A549 (cell line): ENCODE measurements at regions not wholly inside any gene's neighbourhood (a gene's known extent, or its start where the extent isn't known, plus 50 kb on each side); places are given as distances from the start of the nearest gene placed in this dataset.
"Not testable (repeated sequence)": the region's sequence is repeated elsewhere in the genome, so short reads cannot be mapped to it uniquely, and the experiment has no call there.

Experiments
- ATAC-seq, 2 experiments: fragments of 200-7000 bp in 1 of 2; fragments of >200 bp in 1 of 2; cut with Nextera tagmentation in 1 of 2; cut with Tn5 transposase in 1 of 2; 3 replicates each; pipeline versions ENCODE4 v1.8.0 to v1.9.1; 2018 to 2020; ENCODE audit warnings: mild to moderate bottlenecking in 1 of 2, moderate library complexity in 1 of 2
- CTCF ChIA-PET: fragments of 300-600 bp; sonication (Branson Sonifier 250); formaldehyde crosslinking; extraction: SDS; loops from one replicate; lab custom pipeline; 2021; ENCODE audit warnings: antibody characterized with exemption, inconsistent platforms; lab: Yijun Ruan, JAX
- POLR2A ChIA-PET: fragments of 350-600 bp; formaldehyde crosslinking; extraction: SDS; loops from one replicate; lab custom pipeline; 2021; ENCODE audit warnings: antibody characterized with exemption, inconsistent platforms; lab: Yijun Ruan, JAX
- DNase-seq, 2 experiments: peaks; one replicate each; pipeline versions ENCODE4 v3.0.0 to v3.0.0-alpha.2; 2011 to 2016; ENCODE audit warnings: low read depth in 1 of 2, low spot score in 1 of 2
- FAIRE-seq: peaks from 2 replicates; lab custom pipeline; 2011; peaks lifted over from hg19 to GRCh38; lab: Jason Lieb, UNC
- H3K27ac ChIP-seq, 2 experiments: fragments of >200 bp; sonication (Bioruptor Twin); formaldehyde crosslinking; 3 replicates each; pipeline ENCODE4 v1.5.1; 2016 to 2017
- H3K4me1 ChIP-seq: fragments of >200 bp; sonication (Bioruptor Twin); formaldehyde crosslinking; 3 replicates; pipeline ENCODE4 v1.6.1; 2016
- H3K4me2 ChIP-seq: fragments of >200 bp; sonication (Bioruptor Twin); formaldehyde crosslinking; 3 replicates; pipeline ENCODE4 v1.6.1; 2016
- H3K4me3 ChIP-seq: fragments of >200 bp; sonication (Bioruptor Twin); formaldehyde crosslinking; 3 replicates; pipeline ENCODE4 v1.5.1; 2016
- H3K9me3 ChIP-seq: fragments of >200 bp; sonication (Bioruptor Twin); formaldehyde crosslinking; 3 replicates; pipeline ENCODE4 v1.6.1; 2016
- BHLHE40 ChIP-seq: IDR thresholded peaks from 2 replicates; pipeline ENCODE4 v1.6.1; 2012; ENCODE audit warnings: low read depth, low read length, inconsistent platforms
- CBX2 ChIP-seq: fragments of 200-600 bp; sonication (generic); IDR thresholded peaks from 2 replicates; pipeline ENCODE4 v1.6.1; 2016; ENCODE audit warnings: low read depth, mild to moderate bottlenecking, borderline replicate concordance
- CBX8 ChIP-seq: fragments of 200-600 bp; sonication (generic); IDR thresholded peaks from 2 replicates; pipeline ENCODE4 v1.6.1; 2016
- CHD2 ChIP-seq: fragments of 150-350 bp; IDR thresholded peaks from 2 replicates; pipeline ENCODE4 v1.6.1; 2014; ENCODE audit warnings: low read length; ENCODE audit not compliant: partially characterized antibody
- EHF ChIP-seq: fragments of 250-450 bp; sonication (Bioruptor Pico); IDR thresholded peaks from 2 replicates; pipeline ENCODE4 v1.5.0; 2020; ENCODE audit warnings: mild to moderate bottlenecking
- EHMT2 ChIP-seq: fragments of 200-600 bp; sonication (generic); IDR thresholded peaks from 2 replicates; pipeline ENCODE4 v1.6.1; 2016; ENCODE audit warnings: antibody characterized with exemption, low read depth, mild to moderate bottlenecking, moderate library complexity
- FOSB ChIP-seq: fragments of 250-450 bp; sonication (Bioruptor Pico); IDR thresholded peaks from 2 replicates; pipeline ENCODE4 v1.5.0; 2020; ENCODE audit warnings: mild to moderate bottlenecking, moderate library complexity
- FOXS1 ChIP-seq: fragments of 250-450 bp; sonication (Bioruptor Pico); IDR thresholded peaks from 2 replicates; pipeline ENCODE4 v1.5.0; 2020; ENCODE audit warnings: mild to moderate bottlenecking, moderate library complexity
- HDAC2 ChIP-seq: fragments of 200-600 bp; sonication (generic); IDR thresholded peaks from 2 replicates; pipeline ENCODE4 v1.6.1; 2016
- HOXA7 ChIP-seq: fragments of 250-450 bp; sonication (Bioruptor Pico); IDR thresholded peaks from 2 replicates; pipeline ENCODE4 v1.5.0; 2020; ENCODE audit warnings: mild to moderate bottlenecking, moderate library complexity
- JUN ChIP-seq, 2 experiments: fragments of >200 bp; sonication (Bioruptor Twin); formaldehyde crosslinking; IDR thresholded peaks; 2 replicates in 1 of 2; 3 replicates in 1 of 2; pipeline ENCODE4 v1.6.1; 2016 to 2017
- MAZ ChIP-seq: fragments of 150-350 bp; IDR thresholded peaks from 2 replicates; pipeline ENCODE4 v1.6.1; 2014; ENCODE audit warnings: antibody characterized with exemption, low read depth, low read length, borderline replicate concordance
- NFE2L2 ChIP-seq: fragments of 150-350 bp; conservative IDR thresholded peaks from 2 replicates; pipeline ENCODE4 v1.6.1; 2014; ENCODE audit warnings: low read length
- POLR2A ChIP-seq: IDR thresholded peaks from 2 replicates; pipeline ENCODE4 v1.6.1; 2012; ENCODE audit warnings: mild to moderate bottlenecking, low read length
- RAD21 ChIP-seq, 2 experiments: fragments of >200 bp in 1 of 2; sonication (Bioruptor Twin) in 1 of 2; formaldehyde crosslinking in 1 of 2; IDR thresholded peaks in 1 of 2; conservative IDR thresholded peaks in 1 of 2; 2 replicates in 1 of 2; 3 replicates in 1 of 2; pipeline ENCODE4 v1.6.1; 2012 to 2018; ENCODE audit warnings: inconsistent platforms in 1 of 2
- RARB ChIP-seq: fragments of 250-450 bp; sonication (Bioruptor Pico); IDR thresholded peaks from 2 replicates; pipeline ENCODE4 v1.8.0; 2021; ENCODE audit warnings: mild to moderate bottlenecking, moderate library complexity
- RCOR1 ChIP-seq: fragments of 150-350 bp; IDR thresholded peaks from 2 replicates; pipeline ENCODE4 v1.6.1; 2014; ENCODE audit warnings: antibody characterized with exemption, low read length, low read depth
- SMC3 ChIP-seq: fragments of >200 bp; sonication (Bioruptor Twin); formaldehyde crosslinking; IDR thresholded peaks from 3 replicates; pipeline ENCODE4 v1.6.1; 2018; ENCODE audit warnings: inconsistent platforms
- TP53 ChIP-seq: fragments of 250-450 bp; sonication (Bioruptor Pico); IDR thresholded peaks from 2 replicates; pipeline ENCODE4 v1.5.0; 2021; ENCODE audit warnings: mild to moderate bottlenecking, moderate library complexity
- ZNF302 ChIP-seq: fragments of 250-450 bp; sonication (Bioruptor Pico); IDR thresholded peaks from 2 replicates; pipeline ENCODE4 v1.9.0; 2021; ENCODE audit warnings: inconsistent platforms, mild to moderate bottlenecking, moderate library complexity
- ZSCAN20 ChIP-seq: fragments of 250-450 bp; sonication (Bioruptor Pico); IDR thresholded peaks from 2 replicates; pipeline ENCODE4 v1.8.0; 2022; ENCODE audit warnings: mild to moderate bottlenecking, moderate library complexity
- WGBS: methylation state at CpG from one replicate; pipeline ENCODE4 v1.1.6; 2017; ENCODE audit errors: missing lambda C conversion rate; 5-methylcytosine and 5-hydroxymethylcytosine counted together
- TF ChIP-seq, protein P1 (sequence below): fragments of >200 bp; sonication (Bioruptor Twin); formaldehyde crosslinking; IDR thresholded peaks from 2 replicates; pipeline ENCODE4 v1.6.1; 2016
- TF ChIP-seq, protein P2 (sequence below): fragments of >200 bp; sonication (Bioruptor Twin); formaldehyde crosslinking; IDR thresholded peaks from 3 replicates; pipeline ENCODE4 v1.5.1; 2016
- TF ChIP-seq, protein P3 (sequence below): IDR thresholded peaks from 2 replicates; pipeline ENCODE4 v1.6.1; 2012; ENCODE audit warnings: low read depth, borderline replicate concordance

DNA sequence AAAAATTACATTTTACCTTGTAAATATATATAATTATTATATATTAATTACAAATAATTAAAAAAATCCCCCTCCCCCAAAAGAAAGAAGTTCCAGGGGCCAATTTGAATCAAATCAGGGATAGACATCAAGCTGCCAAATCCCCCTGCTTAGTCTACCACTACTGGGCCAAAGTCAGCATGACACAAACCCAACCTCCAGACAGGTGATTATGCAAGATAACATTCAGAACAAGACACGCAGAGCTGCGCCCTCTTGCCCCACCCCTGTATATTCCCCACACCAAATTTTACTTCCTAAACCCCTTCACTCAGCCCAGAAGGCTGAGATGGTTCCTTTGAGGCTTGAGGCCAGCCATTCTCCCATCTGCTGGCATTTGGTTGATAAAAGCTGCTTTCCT is 2059.1 kb upstream of the CDH6 start:
- ChIA-PET POLR2A (no interaction called here), CTCF (no interaction called here)
- Histone ChIP-seq H3K27ac (no peak overlapping the region), H3K4me1 (no peaks in the 10 kb centered on the region), H3K4me2 (no peak overlapping the region), H3K4me3 (no peak overlapping the region)
- ATAC-seq (no peak), DNase-seq (no peak), FAIRE-seq (no peak)
- 47% methylated on average over 2 of the region's 2 CpGs for WGBS
- TF ChIP-seq RARB (CRISPR knock-in tag) (no peak), JUN (IDR thresholded peaks at IDR 0.05) (no peak), HOXA7 (no peak), RAD21 (conservative IDR thresholded peaks at IDR 0.05 in 1 of 2, IDR thresholded peaks at IDR 0.05 in 1 of 2) (no peak)
- TF ChIP-seq, protein P1, sequence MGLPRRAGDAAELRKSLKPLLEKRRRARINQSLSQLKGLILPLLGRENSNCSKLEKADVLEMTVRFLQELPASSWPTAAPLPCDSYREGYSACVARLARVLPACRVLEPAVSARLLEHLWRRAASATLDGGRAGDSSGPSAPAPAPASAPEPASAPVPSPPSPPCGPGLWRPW: no peak
- TF ChIP-seq, all 56 proteins: peak for 0
- H3K9me3 ChIP-seq: peaks cover 4% of the 10 kb centered on the region; the same call in 1 of the 3 replicates

DNA sequence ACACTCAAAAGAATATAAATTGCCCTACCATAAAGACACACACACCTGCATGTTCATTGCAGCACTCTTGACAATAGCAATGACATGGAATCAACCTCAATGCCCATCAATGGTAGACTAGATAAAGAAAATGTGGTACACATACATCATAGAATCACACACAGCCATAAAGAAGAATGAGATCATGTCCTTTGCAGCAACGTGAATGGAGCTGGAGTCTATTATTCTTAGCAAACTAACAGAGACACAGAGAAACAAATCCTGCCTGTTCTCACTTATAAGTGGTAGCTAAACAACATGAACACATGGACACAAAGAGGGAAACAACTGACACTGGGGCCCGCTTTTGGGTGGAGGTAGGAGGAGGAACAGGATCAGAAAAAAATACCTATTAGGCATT is 2062.2 kb upstream of the CDH6 start:
- H3K9me3 ChIP-seq: peaks cover 4% of the 10 kb centered on the region; the same call in 1 of the 3 replicates
- H3K4me2 ChIP-seq: no peak overlapping the region
- DNase-seq (no peak), FAIRE-seq (no peak), ATAC-seq (no peak)
- no peak overlapping the region for H3K27ac ChIP-seq
- no peak for TF ChIP-seq HDAC2
- TF ChIP-seq FOXS1: no peak
- no peak for TF ChIP-seq POLR2A
- no peak for TF ChIP-seq CBX2
- TF ChIP-seq EHMT2: no peak
- TF ChIP-seq RCOR1: no peak
- TF ChIP-seq RARB (CRISPR knock-in tag): no peak
- TF ChIP-seq ZNF302 (CRISPR knock-in tag): no peak
- TF ChIP-seq, protein P1: no peak
- TF ChIP-seq EHF (CRISPR knock-in tag): no peak
- TF ChIP-seq CBX8: no peak
- no peak for TF ChIP-seq MAZ
- TF ChIP-seq, protein P2, sequence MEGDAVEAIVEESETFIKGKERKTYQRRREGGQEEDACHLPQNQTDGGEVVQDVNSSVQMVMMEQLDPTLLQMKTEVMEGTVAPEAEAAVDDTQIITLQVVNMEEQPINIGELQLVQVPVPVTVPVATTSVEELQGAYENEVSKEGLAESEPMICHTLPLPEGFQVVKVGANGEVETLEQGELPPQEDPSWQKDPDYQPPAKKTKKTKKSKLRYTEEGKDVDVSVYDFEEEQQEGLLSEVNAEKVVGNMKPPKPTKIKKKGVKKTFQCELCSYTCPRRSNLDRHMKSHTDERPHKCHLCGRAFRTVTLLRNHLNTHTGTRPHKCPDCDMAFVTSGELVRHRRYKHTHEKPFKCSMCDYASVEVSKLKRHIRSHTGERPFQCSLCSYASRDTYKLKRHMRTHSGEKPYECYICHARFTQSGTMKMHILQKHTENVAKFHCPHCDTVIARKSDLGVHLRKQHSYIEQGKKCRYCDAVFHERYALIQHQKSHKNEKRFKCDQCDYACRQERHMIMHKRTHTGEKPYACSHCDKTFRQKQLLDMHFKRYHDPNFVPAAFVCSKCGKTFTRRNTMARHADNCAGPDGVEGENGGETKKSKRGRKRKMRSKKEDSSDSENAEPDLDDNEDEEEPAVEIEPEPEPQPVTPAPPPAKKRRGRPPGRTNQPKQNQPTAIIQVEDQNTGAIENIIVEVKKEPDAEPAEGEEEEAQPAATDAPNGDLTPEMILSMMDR: no peak
- no peak for TF ChIP-seq TP53 (CRISPR knock-in tag)
- TF ChIP-seq ZSCAN20 (CRISPR knock-in tag): no peak
- no peak for TF ChIP-seq CHD2
- WGBS: 36% methylated on average over 2 of the region's 2 CpGs
- ChIA-PET POLR2A (no interaction called here), CTCF (no interaction called here)
- no peaks in the 10 kb centered on the region for H3K4me1 ChIP-seq
- H3K4me3 ChIP-seq: no peak overlapping the region

DNA sequence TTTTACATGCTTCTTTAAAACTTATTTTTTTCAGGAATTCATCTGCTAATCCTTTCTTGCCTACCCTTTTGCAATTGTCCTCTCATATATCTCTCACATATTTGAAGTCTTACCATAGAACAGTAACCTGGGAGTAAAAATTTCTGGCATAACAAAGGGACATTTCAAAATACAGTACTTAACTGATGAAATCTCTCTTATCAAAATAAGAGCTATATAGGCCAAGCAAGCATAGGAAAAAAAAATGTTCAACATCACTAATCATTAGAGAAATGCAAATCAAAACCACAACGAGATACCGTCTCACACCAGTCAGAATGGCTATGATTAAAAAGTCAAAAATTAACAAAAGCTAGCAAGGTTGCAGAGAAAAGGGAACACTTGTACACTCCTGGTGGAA is 2062.7 kb upstream of the CDH6 start:
- Histone ChIP-seq H3K4me3 (no peak overlapping the region), H3K4me2 (no peak overlapping the region), H3K27ac (no peak overlapping the region), H3K9me3 (peaks cover 4% of the 10 kb centered on the region; the same call in 1 of the 3 replicates)
- POLR2A ChIA-PET: no interaction called here
- DNase-seq: no peak
- ATAC-seq: no peak
- WGBS: 68% methylated on average over 2 of the region's 2 CpGs
- FAIRE-seq: no peak
- CTCF ChIA-PET: no interaction called here
- no peak for TF ChIP-seq FOSB (CRISPR knock-in tag)
- no peak for TF ChIP-seq SMC3
- TF ChIP-seq BHLHE40: no peak
- TF ChIP-seq, protein P3, sequence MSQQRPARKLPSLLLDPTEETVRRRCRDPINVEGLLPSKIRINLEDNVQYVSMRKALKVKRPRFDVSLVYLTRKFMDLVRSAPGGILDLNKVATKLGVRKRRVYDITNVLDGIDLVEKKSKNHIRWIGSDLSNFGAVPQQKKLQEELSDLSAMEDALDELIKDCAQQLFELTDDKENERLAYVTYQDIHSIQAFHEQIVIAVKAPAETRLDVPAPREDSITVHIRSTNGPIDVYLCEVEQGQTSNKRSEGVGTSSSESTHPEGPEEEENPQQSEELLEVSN: no peak
- no peak for TF ChIP-seq NFE2L2
- TF ChIP-seq ZSCAN20 (CRISPR knock-in tag): no peak
- TF ChIP-seq CBX2: no peak
- TF ChIP-seq HOXA7: no peak
- no peak for TF ChIP-seq RARB (CRISPR knock-in tag)
- TF ChIP-seq, protein P1: no peak
- TF ChIP-seq, all 56 proteins: peak for 0
- H3K4me1 ChIP-seq: no peaks in the 10 kb centered on the region

DNA sequence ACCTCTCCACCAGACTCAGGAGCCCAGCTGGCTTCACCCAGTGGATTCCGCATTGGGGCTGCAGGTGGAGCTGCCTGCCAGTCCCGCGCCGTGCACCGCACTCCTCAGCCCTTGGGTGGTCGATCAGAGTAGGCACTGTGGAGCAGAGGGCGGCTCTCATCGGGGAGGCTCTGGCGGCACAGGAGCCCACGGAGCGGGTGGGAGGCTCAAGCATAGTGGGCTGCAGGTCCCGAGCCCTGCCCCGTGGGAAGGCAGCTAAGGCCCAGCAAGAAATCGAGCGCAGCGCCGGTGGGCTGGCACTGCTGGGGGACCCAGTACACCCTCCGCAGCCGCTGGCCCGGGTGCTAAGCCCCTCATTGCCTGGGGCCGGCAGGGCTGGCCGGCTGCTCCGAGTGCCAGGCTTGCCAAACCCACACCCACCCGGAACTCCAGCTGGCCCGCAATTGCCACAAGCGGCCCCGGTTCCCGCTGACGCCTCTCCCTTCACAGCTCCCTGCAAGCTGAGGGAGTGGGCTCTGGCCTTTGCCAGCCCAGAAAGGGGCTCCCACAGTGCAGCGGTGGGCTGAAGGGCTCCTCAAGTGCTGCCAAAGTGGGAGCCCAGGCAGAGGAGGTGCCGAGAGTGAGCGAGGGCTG is 2065.8 kb upstream of the CDH6 start:
- FAIRE-seq, ATAC-seq, H3K4me3 ChIP-seq, POLR2A ChIA-PET, DNase-seq, H3K4me1 ChIP-seq, H3K9me3 ChIP-seq, H3K27ac ChIP-seq, H3K4me2 ChIP-seq: not testable (repeated sequence)
- CTCF ChIA-PET: interaction anchor here (0.6 kb wide), 1 partner anchor 110 kb away, joined by 5 read pairs; no protein-coding TSS in a partner anchor
- 94% methylated on average over 8 of the region's 32 CpGs for WGBS

DNA sequence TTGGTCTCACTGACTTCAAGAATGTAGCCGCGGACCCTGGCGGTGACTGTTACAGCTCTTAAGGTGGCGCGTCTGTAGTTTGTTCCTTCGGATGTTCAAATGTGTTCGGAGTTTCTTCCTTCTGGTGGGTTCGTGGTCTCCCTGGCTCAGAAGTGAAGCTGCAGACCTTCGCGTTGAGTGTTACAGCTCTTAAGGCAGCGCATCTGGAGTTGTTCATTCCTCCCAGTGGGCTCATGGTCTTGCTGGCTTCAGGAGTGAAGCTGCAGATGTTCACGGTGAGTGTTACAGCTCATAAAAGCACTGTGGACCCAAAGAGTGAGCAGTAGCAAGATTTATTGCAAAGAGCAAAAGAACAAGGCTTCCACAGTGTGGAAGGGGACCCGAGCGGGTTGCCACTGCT is 2067.0 kb upstream of the CDH6 start:
- ATAC-seq, H3K4me2 ChIP-seq, CTCF ChIA-PET, H3K27ac ChIP-seq, H3K9me3 ChIP-seq, FAIRE-seq, H3K4me1 ChIP-seq, POLR2A ChIA-PET, H3K4me3 ChIP-seq, DNase-seq: not testable (repeated sequence)
- WGBS: 75% methylated on average over 14 of the region's 14 CpGs
